Heart left ventricle (tissue), 13 donors: ENCODE measurements at regions not wholly inside any gene's neighbourhood (a gene's known extent, or its start where the extent isn't known, plus 50 kb on each side); places are given as distances from the start of the nearest gene placed in this dataset.

Source experiments
- CTCF ChIP-seq, 12 donors: fragments of 200-600 bp; sonication (generic) in 4 of 12; IDR thresholded peaks; one replicate each; pipeline versions ENCODE4 v1.5.0 to v1.8.0; 2018 to 2022; ENCODE audit warnings: antibody characterized with exemption in 12 of 12, mild to moderate bottlenecking in 5 of 12
- POLR2A ChIP-seq, 2 donors: fragments of 450-650 bp; IDR thresholded peaks; one replicate each; pipeline ENCODE4 v1.6.1; 2017; ENCODE audit warnings: antibody characterized with exemption in 2 of 2, mild to moderate bottlenecking in 2 of 2, moderate library complexity in 2 of 2
- donor health status: ischemic (EF 13 %, LVEDD 7.1; RV severe dilation, severe dysfunction).
- donor health status: DM: no; HTN: yes; CAD: no.
- donor health status: DM: no; HTN: no; CAD: no.
- donor health status: ischemic (EF 25% LVEDD 6.9; RV normal size, moderate dysfunction).
- donor health status: ischemic (EF 25% LVEDD 5.7; RV mildly dilated, moderate dysfunction).
- donor health status: ischemic (EF 35%, LVEDD 5.7; RV mildly dilated, moderate dysfunction).
- donor health status: nonischemic (EF 11% LVEDD 7.7; RV severe dilation, severe dysfunction).
- donor health status: DM: yes; HTN: yes; CAD: no.
- donor health status: PGD.
- donor health status: ischemic (EF 29% LVEDD 5.4; RV normal size, mild dysfunction).
- donor health status: nonischemic (EF 23%, LVEDD 6.1; RV moderate dilation, normal function).

GRCh38 chr11:105269862-105270261 is 130.3 kb upstream of the CARD18 start:
- TF ChIP-seq CTCF (IDR thresholded peaks at IDR 0.05) (no peak), POLR2A (IDR thresholded peaks at IDR 0.05) (no peak)
